Uterus (tissue), 3 donors: ENCODE measurements at regions not wholly inside any gene's neighbourhood (a gene's known extent, or its start where the extent isn't known, plus 50 kb on each side); places are given as distances from the start of the nearest gene placed in this dataset.

ENCODE experiments used
- DNase-seq, 2 donors: peaks; one replicate each; pipeline ENCODE4 v3.0.0-alpha.2; 2019 to 2020
- H3K27ac ChIP-seq, 2 donors: fragments of 200-600 bp; sonication (generic); 1 replicate in 1 of 2; 2 replicates in 1 of 2; pipeline ENCODE4 v1.5.1; 2016 to 2018
- H3K27me3 ChIP-seq, 2 donors: fragments of 200-600 bp; sonication (generic); one replicate each; pipeline ENCODE4 v1.5.1; 2018 to 2019; ENCODE audit warnings: control low read depth in 1 of 2
- H3K36me3 ChIP-seq, 2 donors: fragments of 200-600 bp; sonication (generic); one replicate each; pipeline ENCODE4 v1.5.1; 2019; ENCODE audit warnings: control low read depth in 1 of 2
- H3K4me1 ChIP-seq, 2 donors: fragments of 200-600 bp; sonication (generic); one replicate each; pipeline ENCODE4 v1.5.1; 2018 to 2019; ENCODE audit warnings: control low read depth in 1 of 2
- H3K4me3 ChIP-seq, 2 donors: fragments of 200-600 bp; sonication (generic); 1 replicate in 1 of 2; 2 replicates in 1 of 2; pipeline ENCODE4 v1.5.1; 2018 to 2019; ENCODE audit warnings: mild to moderate bottlenecking in 1 of 2
- H3K9me3 ChIP-seq, 2 donors: fragments of 200-600 bp; sonication (generic); one replicate each; pipeline ENCODE4 v1.5.1; 2019; ENCODE audit warnings: control low read depth in 1 of 2
- POLR2A ChIP-seq, 2 donors: fragments of 450-650 bp; IDR thresholded peaks; one replicate each; pipeline ENCODE4 v1.6.1; 2016; ENCODE audit warnings: antibody characterized with exemption in 2 of 2, mild to moderate bottlenecking in 1 of 2, moderate library complexity in 1 of 2
- intact Hi-C: fragments of 100-400 bp; cut with DNase I; formaldehyde crosslinking; loops from one replicate; pipeline ENCODE4 v1.15.1; 2023; ENCODE audit warnings: low total_unique reads
- TF ChIP-seq, protein P1 (sequence below), 4 experiments: fragments of 200-600 bp in 2 of 4; fragments of 450-650 bp in 2 of 4; sonication (generic) in 2 of 4; IDR thresholded peaks; one replicate each; pipeline ENCODE4 v1.5.1; 2016 to 2019; ENCODE audit warnings: antibody characterized with exemption in 4 of 4, mild to moderate bottlenecking in 2 of 4, moderate library complexity in 1 of 4
- donor health status: DM: yes; HTN: yes; CAD: no.

DNA sequence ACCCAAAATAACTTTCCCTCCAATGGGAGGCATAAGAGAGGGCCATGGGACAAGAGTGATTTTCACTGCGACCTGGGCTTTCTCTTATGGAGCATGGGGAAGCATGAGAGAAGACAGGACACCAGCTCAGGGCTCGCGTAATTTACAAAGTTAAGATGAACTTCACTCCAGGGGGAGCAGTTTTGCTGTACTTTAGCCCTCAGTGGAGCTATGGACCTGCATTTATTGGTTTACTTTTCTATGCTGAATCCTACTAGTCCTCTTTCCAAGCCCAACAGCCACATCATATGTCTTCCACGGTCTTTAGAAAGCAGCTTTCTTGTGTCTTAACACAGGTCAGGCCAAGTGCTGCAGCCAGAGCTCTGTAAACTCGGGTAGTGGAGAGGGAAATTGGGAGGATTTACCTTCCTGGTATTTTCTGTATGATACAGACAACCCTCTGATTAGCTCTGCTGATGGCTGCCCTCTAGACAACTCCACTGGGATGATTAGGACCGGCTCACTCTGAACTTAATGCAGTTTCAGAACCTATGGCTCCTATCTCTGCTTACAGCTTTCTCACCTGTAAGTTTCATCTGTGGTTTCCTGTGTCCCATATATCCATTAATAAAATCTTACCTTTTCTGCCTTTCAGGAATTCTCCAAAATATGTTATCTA lies 581.0 kb upstream of the RORB start:
- TF ChIP-seq POLR2A (IDR thresholded peaks at IDR 0.05), result no peak
- TF ChIP-seq, protein P1, sequence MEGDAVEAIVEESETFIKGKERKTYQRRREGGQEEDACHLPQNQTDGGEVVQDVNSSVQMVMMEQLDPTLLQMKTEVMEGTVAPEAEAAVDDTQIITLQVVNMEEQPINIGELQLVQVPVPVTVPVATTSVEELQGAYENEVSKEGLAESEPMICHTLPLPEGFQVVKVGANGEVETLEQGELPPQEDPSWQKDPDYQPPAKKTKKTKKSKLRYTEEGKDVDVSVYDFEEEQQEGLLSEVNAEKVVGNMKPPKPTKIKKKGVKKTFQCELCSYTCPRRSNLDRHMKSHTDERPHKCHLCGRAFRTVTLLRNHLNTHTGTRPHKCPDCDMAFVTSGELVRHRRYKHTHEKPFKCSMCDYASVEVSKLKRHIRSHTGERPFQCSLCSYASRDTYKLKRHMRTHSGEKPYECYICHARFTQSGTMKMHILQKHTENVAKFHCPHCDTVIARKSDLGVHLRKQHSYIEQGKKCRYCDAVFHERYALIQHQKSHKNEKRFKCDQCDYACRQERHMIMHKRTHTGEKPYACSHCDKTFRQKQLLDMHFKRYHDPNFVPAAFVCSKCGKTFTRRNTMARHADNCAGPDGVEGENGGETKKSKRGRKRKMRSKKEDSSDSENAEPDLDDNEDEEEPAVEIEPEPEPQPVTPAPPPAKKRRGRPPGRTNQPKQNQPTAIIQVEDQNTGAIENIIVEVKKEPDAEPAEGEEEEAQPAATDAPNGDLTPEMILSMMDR (IDR thresholded peaks at IDR 0.05), result no peak
- Histone ChIP-seq H3K4me1 (no peaks in the 10 kb centered on the region), H3K9me3 (no peaks in the 10 kb centered on the region), H3K27ac (no peak overlapping the region), H3K4me3 (no peak overlapping the region), H3K36me3 (no peaks in the 10 kb centered on the region), H3K27me3 (no peaks in the 10 kb centered on the region)
- no peak for DNase-seq
- intact Hi-C loops, result no loop called here

DNA sequence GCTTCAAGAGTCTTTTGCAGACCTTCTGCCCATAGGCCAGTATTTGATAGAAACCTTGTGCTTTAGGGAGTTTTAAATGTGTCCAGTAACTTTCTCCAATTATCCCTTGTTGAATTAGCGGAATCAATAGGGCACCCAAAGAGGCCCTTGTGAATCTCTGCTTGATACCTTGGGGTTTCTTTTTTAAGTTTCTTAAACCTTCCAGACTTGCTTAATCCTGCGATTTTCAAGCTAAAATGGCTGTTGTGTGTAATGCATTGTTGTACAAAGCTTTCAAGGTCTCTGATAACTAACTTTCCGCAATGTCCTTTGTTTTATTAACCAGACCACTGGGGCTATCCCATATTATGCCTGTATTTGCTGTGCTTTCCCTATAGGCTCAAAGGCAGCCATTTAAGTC lies 577.4 kb upstream of the RORB start:
- Histone ChIP-seq H3K27me3 (no peaks in the 10 kb centered on the region), H3K4me1 (no peaks in the 10 kb centered on the region), H3K9me3 (no peaks in the 10 kb centered on the region), H3K36me3 (no peaks in the 10 kb centered on the region), H3K4me3 (no peak overlapping the region), H3K27ac (no peak overlapping the region)
- intact Hi-C loops, result no loop called here
- TF ChIP-seq, protein P1 (IDR thresholded peaks at IDR 0.05), result no peak
- TF ChIP-seq POLR2A (IDR thresholded peaks at IDR 0.05), result no peak
- no peak for DNase-seq

GRCh38 chr9:73923796-73924195 lies 573.3 kb upstream of the RORB start:
- intact Hi-C loops, result no loop called here
- no peak overlapping the region for H3K27ac ChIP-seq

DNA sequence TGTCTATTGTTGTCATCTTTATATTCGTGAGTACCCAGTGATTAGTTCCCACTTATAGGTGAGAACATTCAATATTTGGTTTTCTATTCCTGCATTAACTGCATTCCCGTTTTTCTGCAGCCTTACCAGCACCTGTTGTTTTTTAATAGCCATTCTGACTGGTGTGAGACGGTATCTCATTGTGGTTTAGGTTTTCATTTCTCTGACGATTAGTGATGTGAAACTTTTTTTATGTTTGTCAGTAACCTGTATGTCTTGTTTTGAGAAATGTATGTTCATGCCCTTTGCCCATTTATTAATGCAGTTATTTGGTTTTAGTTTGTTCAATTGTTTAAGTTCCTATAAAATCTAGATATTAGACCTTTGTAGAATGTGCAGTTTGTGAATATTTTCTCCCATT lies 546.0 kb upstream of the RORB start:
- no peak for TF ChIP-seq POLR2A (IDR thresholded peaks at IDR 0.05)
- TF ChIP-seq, protein P1 (IDR thresholded peaks at IDR 0.05), result no peak
- Histone ChIP-seq H3K36me3 (no peaks in the 10 kb centered on the region), H3K4me3 (no peak overlapping the region), H3K27ac (no peak overlapping the region), H3K27me3 (no peaks in the 10 kb centered on the region), H3K9me3 (no peaks in the 10 kb centered on the region), H3K4me1 (no peaks in the 10 kb centered on the region)
- no peak for DNase-seq
- intact Hi-C loops, result no loop called here

More at GRCh38 chr9:73923796-73924195, 573.3 kb upstream of the RORB start:
- Histone ChIP-seq H3K4me1 (no peaks in the 10 kb centered on the region), H3K27me3 (no peaks in the 10 kb centered on the region), H3K4me3 (no peak overlapping the region), H3K9me3 (no peaks in the 10 kb centered on the region), H3K36me3 (no peaks in the 10 kb centered on the region)
- no peak for DNase-seq
- TF ChIP-seq POLR2A (IDR thresholded peaks at IDR 0.05), result no peak
- TF ChIP-seq, protein P1 (IDR thresholded peaks at IDR 0.05), result no peak

DNA sequence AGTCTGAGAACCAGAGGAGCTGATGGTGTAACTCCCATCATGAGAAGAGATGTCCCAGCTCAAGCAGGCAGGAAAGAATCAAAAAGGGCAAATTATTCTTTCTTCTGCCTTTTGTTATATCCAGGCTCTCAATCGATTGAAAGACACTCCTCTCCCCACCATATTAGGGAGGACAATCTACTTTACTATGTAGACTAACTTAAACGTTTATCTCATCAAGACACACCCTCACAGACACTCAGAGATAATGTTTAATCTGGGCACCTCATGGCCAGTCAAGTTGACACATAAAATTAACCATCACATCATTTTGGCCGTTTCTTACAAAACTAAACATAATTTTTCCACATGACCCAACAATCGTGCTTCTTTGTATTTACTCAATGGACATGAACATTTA lies 534.3 kb upstream of the RORB start:
- no peak for TF ChIP-seq POLR2A (IDR thresholded peaks at IDR 0.05)
- TF ChIP-seq, protein P1 (IDR thresholded peaks at IDR 0.05), result no peak
- Histone ChIP-seq H3K9me3 (no peaks in the 10 kb centered on the region), H3K27me3 (no peaks in the 10 kb centered on the region), H3K4me1 (no peaks in the 10 kb centered on the region), H3K4me3 (no peak overlapping the region), H3K36me3 (no peaks in the 10 kb centered on the region), H3K27ac (no peak overlapping the region)
- intact Hi-C loops, result no loop called here
- DNase-seq, result no peak
